Gastrocnemius medialis (tissue), 4 donors: ENCODE measurements at regions not wholly inside any gene's neighbourhood (a gene's known extent, or its start where the extent isn't known, plus 50 kb on each side); places are given as distances from the start of the nearest gene placed in this dataset.
"Not testable (repeated sequence)": the region's sequence is repeated elsewhere in the genome, so short reads cannot be mapped to it uniquely, and the experiment has no call there.

Source experiments
- ATAC-seq, 2 donors: fragments of 150-250 bp; one replicate each; pipeline ENCODE4 v1.9.1; 2016
- DNase-seq, 2 donors: peaks; one replicate each; pipeline ENCODE4 v3.0.0-alpha.2; 2019
- H3K27ac ChIP-seq, 4 donors: fragments of 200-600 bp; sonication (generic); 1 replicate in 1 of 4; 2 replicates in 3 of 4; pipeline ENCODE4 v1.5.1; 2016 to 2018; ENCODE audit warnings: mild to moderate bottlenecking in 2 of 4, moderate library complexity in 1 of 4
- H3K27me3 ChIP-seq, 3 donors: fragments of 200-600 bp; sonication (generic) in 2 of 3; 1 replicate in 1 of 3; 2 replicates in 2 of 3; pipeline versions ENCODE4 v1.5.1 to v1.6.0; 2016 to 2019; ENCODE audit warnings: mild to moderate bottlenecking in 1 of 3, moderate library complexity in 1 of 3
- H3K36me3 ChIP-seq, 2 donors: fragments of 200-600 bp; sonication (generic) in 1 of 2; one replicate each; pipeline ENCODE4 v1.5.1; 2017 to 2018
- H3K4me1 ChIP-seq, 2 donors: fragments of 200-600 bp; sonication (generic) in 1 of 2; one replicate each; pipeline ENCODE4 v1.5.1; 2016 to 2017; ENCODE audit warnings: mild to moderate bottlenecking in 2 of 2
- H3K4me3 ChIP-seq, 4 donors: fragments of 200-600 bp; sonication (generic) in 3 of 4; 1 replicate in 1 of 4; 2 replicates in 3 of 4; pipeline ENCODE4 v1.5.1; 2016 to 2019; ENCODE audit warnings: mild to moderate bottlenecking in 2 of 4
- H3K9me3 ChIP-seq, 3 donors: fragments of 200-600 bp; sonication (generic) in 2 of 3; 1 replicate in 1 of 3; 2 replicates in 2 of 3; pipeline ENCODE4 v1.5.1; 2016 to 2019
- POLR2A ChIP-seq, 2 donors: fragments of 450-650 bp; IDR thresholded peaks; one replicate each; pipeline ENCODE4 v1.6.1; 2017; ENCODE audit warnings: antibody characterized with exemption in 2 of 2, mild to moderate bottlenecking in 2 of 2, moderate library complexity in 2 of 2
- in situ Hi-C, 4 donors: fragments of 200-750 bp; cut with MboI; loops; one replicate each; pipeline versions ENCODE4 v1.15.0 to v1.8.0; 2017; ENCODE audit warnings: low sequenced_read_pairs in 4 of 4
- intact Hi-C: fragments of 100-400 bp; cut with DNase I; formaldehyde crosslinking; loops from one replicate; pipeline ENCODE4 v1.15.1; 2023; ENCODE audit warnings: low total_unique reads
- TF ChIP-seq, protein P1 (sequence below), 5 experiments: fragments of 450-650 bp in 3 of 5; fragments of 200-600 bp in 2 of 5; sonication (generic) in 2 of 5; IDR thresholded peaks in 4 of 5; conservative IDR thresholded peaks in 1 of 5; 1 replicate in 4 of 5; 2 replicates in 1 of 5; pipeline ENCODE4 v1.5.1; 2016 to 2019; ENCODE audit warnings: antibody characterized with exemption in 5 of 5, mild to moderate bottlenecking in 3 of 5, moderate library complexity in 3 of 5

- H3K9me3 ChIP-seq = no peaks in the 10 kb centered on the region
- in situ Hi-C loops (loop anchor here in 1 of 4 donors (10.0 kb wide), 1 partner anchor 60 kb away; no protein-coding TSS in a partner anchor), intact Hi-C loops (no loop called here)
- H3K4me3 ChIP-seq = no peak overlapping the region
- ATAC-seq (no peak), DNase-seq (no peak)
- TF ChIP-seq, protein P1, sequence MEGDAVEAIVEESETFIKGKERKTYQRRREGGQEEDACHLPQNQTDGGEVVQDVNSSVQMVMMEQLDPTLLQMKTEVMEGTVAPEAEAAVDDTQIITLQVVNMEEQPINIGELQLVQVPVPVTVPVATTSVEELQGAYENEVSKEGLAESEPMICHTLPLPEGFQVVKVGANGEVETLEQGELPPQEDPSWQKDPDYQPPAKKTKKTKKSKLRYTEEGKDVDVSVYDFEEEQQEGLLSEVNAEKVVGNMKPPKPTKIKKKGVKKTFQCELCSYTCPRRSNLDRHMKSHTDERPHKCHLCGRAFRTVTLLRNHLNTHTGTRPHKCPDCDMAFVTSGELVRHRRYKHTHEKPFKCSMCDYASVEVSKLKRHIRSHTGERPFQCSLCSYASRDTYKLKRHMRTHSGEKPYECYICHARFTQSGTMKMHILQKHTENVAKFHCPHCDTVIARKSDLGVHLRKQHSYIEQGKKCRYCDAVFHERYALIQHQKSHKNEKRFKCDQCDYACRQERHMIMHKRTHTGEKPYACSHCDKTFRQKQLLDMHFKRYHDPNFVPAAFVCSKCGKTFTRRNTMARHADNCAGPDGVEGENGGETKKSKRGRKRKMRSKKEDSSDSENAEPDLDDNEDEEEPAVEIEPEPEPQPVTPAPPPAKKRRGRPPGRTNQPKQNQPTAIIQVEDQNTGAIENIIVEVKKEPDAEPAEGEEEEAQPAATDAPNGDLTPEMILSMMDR (IDR thresholded peaks at IDR 0.05 in 4 of 5, conservative IDR thresholded peaks at IDR 0.05 in 1 of 5) = no peak
- TF ChIP-seq POLR2A (IDR thresholded peaks at IDR 0.05) = no peak
- H3K36me3 ChIP-seq = no peaks in the 10 kb centered on the region
- H3K27me3 ChIP-seq = no peaks in the 10 kb centered on the region
- no peaks in the 10 kb centered on the region for H3K4me1 ChIP-seq
- no peak overlapping the region for H3K27ac ChIP-seq
Observed at GRCh38 chr9:27835286-27835685, 262.0 kb upstream of the C9orf72 start.

- H3K27ac ChIP-seq = no peak overlapping the region
- no peak for TF ChIP-seq POLR2A (IDR thresholded peaks at IDR 0.05)
- TF ChIP-seq, protein P1 (IDR thresholded peaks at IDR 0.05 in 4 of 5, conservative IDR thresholded peaks at IDR 0.05 in 1 of 5) = no peak
- intact Hi-C loops (no loop called here), in situ Hi-C loops (loop anchor here in 1 of 4 donors (10.0 kb wide), 1 partner anchor 59 kb away; no protein-coding TSS in a partner anchor)
- H3K27me3 ChIP-seq = no peaks in the 10 kb centered on the region
- no peaks in the 10 kb centered on the region for H3K36me3 ChIP-seq
- ATAC-seq (no peak), DNase-seq (no peak)
- H3K4me3 ChIP-seq = no peak overlapping the region
- H3K9me3 ChIP-seq = no peaks in the 10 kb centered on the region
- H3K4me1 ChIP-seq = no peaks in the 10 kb centered on the region
Observed at GRCh38 chr9:27835746-27836145, 262.5 kb upstream of the C9orf72 start.

- no peak overlapping the region for H3K4me3 ChIP-seq
- H3K27ac ChIP-seq = no peak overlapping the region
- in situ Hi-C loops = loop anchor here in 1 of 4 donors (10.0 kb wide), 1 partner anchor 58 kb away; no protein-coding TSS in a partner anchor
- TF ChIP-seq POLR2A (IDR thresholded peaks at IDR 0.05) = no peak
- TF ChIP-seq, protein P1 (IDR thresholded peaks at IDR 0.05 in 4 of 5, conservative IDR thresholded peaks at IDR 0.05 in 1 of 5) = no peak
- no peak for ATAC-seq
- no peaks in the 10 kb centered on the region for H3K9me3 ChIP-seq
- intact Hi-C loops = no loop called here
- no peaks in the 10 kb centered on the region for H3K4me1 ChIP-seq
- no peaks in the 10 kb centered on the region for H3K36me3 ChIP-seq
- no peak for DNase-seq
- no peaks in the 10 kb centered on the region for H3K27me3 ChIP-seq
Observed at GRCh38 chr9:27836661-27837401, 263.6 kb upstream of the C9orf72 start.

DNA sequence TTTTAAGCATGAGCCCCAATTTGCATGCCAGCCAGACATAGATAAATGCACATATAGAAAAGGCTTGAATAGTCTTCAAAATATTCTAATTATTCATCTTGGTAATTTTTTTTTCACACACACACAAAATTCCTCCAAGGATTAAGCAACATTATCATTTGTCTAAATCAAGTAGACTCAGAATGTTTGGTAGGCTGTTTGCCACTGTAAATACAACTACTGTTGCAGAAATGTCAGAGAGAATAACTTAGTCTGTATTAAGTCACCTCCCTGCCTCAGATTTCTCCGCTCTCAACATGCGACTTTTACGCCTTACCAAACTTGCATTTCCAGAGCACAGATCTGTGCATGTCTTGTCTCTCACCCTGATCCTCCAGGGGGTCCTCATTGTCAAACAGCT, 265.6 kb upstream of the C9orf72 start:
- no peaks in the 10 kb centered on the region for H3K4me1 ChIP-seq
- H3K27ac ChIP-seq = no peak overlapping the region
- no peaks in the 10 kb centered on the region for H3K9me3 ChIP-seq
- TF ChIP-seq POLR2A (IDR thresholded peaks at IDR 0.05) = no peak
- intact Hi-C loops (no loop called here), in situ Hi-C loops (loop anchor here in 1 of 4 donors (10.0 kb wide), 1 partner anchor 56 kb away; no protein-coding TSS in a partner anchor)
- H3K27me3 ChIP-seq = no peaks in the 10 kb centered on the region
- H3K4me3 ChIP-seq = no peak overlapping the region
- no peak for ATAC-seq
- no peak for DNase-seq
- H3K36me3 ChIP-seq = no peaks in the 10 kb centered on the region

GRCh38 chr9:27839767-27840166, 266.5 kb upstream of the C9orf72 start:
- H3K9me3 ChIP-seq, ATAC-seq, H3K36me3 ChIP-seq, H3K27me3 ChIP-seq, intact Hi-C loops, H3K27ac ChIP-seq, DNase-seq, H3K4me1 ChIP-seq, H3K4me3 ChIP-seq: not testable (repeated sequence)
- in situ Hi-C loops = loop anchor here in 1 of 4 donors (10.0 kb wide), 1 partner anchor 55 kb away; no protein-coding TSS in a partner anchor
